ENCODE measurements at regions not wholly inside any gene's neighbourhood (a gene's known extent, or its start where the extent isn't known, plus 50 kb on each side); places are given as distances from the start of the nearest gene placed in this dataset.

GRCh38 chr3:117562000-117562399 lies 852.4 kb downstream of the TUSC7 start:
- DNase-seq (ENCODE audit: low read depth, low spot score), result no peak
- H3K27ac ChIP-seq, result no peak overlapping the region

GRCh38 chr3:117563063-117563462 lies 853.5 kb downstream of the TUSC7 start:
- H3K27ac ChIP-seq, result no peak overlapping the region
- DNase-seq (ENCODE audit: low read depth, low spot score), result no peak

- H3K27ac ChIP-seq, result no peak overlapping the region
- no peak for DNase-seq (ENCODE audit: low read depth, low spot score)
These were observed 856.2 kb downstream of the TUSC7 start for GRCh38 chr3:117565777-117566176.

GRCh38 chr3:117566926-117567325 lies 857.3 kb downstream of the TUSC7 start:
- no peak overlapping the region for H3K27ac ChIP-seq
- no peak for DNase-seq (ENCODE audit: low read depth, low spot score)

GRCh38 chr3:117567382-117567781 lies 857.8 kb downstream of the TUSC7 start:
- H3K27ac ChIP-seq, result no peak overlapping the region
- DNase-seq (ENCODE audit: low read depth, low spot score), result no peak

GRCh38 chr3:117567906-117568305 lies 858.3 kb downstream of the TUSC7 start:
- no peak overlapping the region for H3K27ac ChIP-seq

GRCh38 chr3:117572786-117573185 lies 863.2 kb downstream of the TUSC7 start:
- no peak overlapping the region for H3K27ac ChIP-seq
- DNase-seq (ENCODE audit: low read depth, low spot score), result no peak

More at GRCh38 chr3:117567906-117568305, 858.3 kb downstream of the TUSC7 start:
- DNase-seq (ENCODE audit: low read depth, low spot score), result no peak

GRCh38 chr3:117580806-117581205 lies 871.2 kb downstream of the TUSC7 start:
- H3K27ac ChIP-seq, result no peak overlapping the region
- DNase-seq (ENCODE audit: low read depth, low spot score), result no peak

- DNase-seq (ENCODE audit: low read depth, low spot score), result no peak
- no peak overlapping the region for H3K27ac ChIP-seq
These were observed 876.6 kb downstream of the TUSC7 start for GRCh38 chr3:117586161-117586560.

GRCh38 chr3:117587416-117587815 lies 877.8 kb downstream of the TUSC7 start:
- DNase-seq (ENCODE audit: low read depth, low spot score), result no peak
- H3K27ac ChIP-seq, result no peak overlapping the region

- no peak for DNase-seq (ENCODE audit: low read depth, low spot score)
These were observed 879.9 kb downstream of the TUSC7 start for GRCh38 chr3:117589454-117589853.

GRCh38 chr3:117595615-117596014 lies 886.0 kb downstream of the TUSC7 start:
- no peak overlapping the region for H3K27ac ChIP-seq
- no peak for DNase-seq (ENCODE audit: low read depth, low spot score)

More at GRCh38 chr3:117589454-117589853, 879.9 kb downstream of the TUSC7 start:
- H3K27ac ChIP-seq, result no peak overlapping the region

- no peak overlapping the region for H3K27ac ChIP-seq
- no peak for DNase-seq (ENCODE audit: low read depth, low spot score)
These were observed 886.9 kb downstream of the TUSC7 start for GRCh38 chr3:117596503-117596902.

- H3K27ac ChIP-seq, result no peak overlapping the region
- DNase-seq (ENCODE audit: low read depth, low spot score), result no peak
These were observed 888.3 kb downstream of the TUSC7 start for GRCh38 chr3:117597865-117598264.

GRCh38 chr3:117600112-117600511 lies 890.5 kb downstream of the TUSC7 start:
- no peak overlapping the region for H3K27ac ChIP-seq
- no peak for DNase-seq (ENCODE audit: low read depth, low spot score)

- no peak overlapping the region for H3K27ac ChIP-seq
- no peak for DNase-seq (ENCODE audit: low read depth, low spot score)
These were observed 891.1 kb downstream of the TUSC7 start for GRCh38 chr3:117600666-117601065.

- H3K27ac ChIP-seq, result no peak overlapping the region
- no peak for DNase-seq (ENCODE audit: low read depth, low spot score)
These were observed 892.6 kb downstream of the TUSC7 start for GRCh38 chr3:117602058-117602644.

- DNase-seq (ENCODE audit: low read depth, low spot score), result no peak
- no peak overlapping the region for H3K27ac ChIP-seq
These were observed 893.5 kb downstream of the TUSC7 start for GRCh38 chr3:117603097-117603496.

- H3K27ac ChIP-seq, result no peak overlapping the region
- DNase-seq (ENCODE audit: low read depth, low spot score), result no peak
These were observed 897.3 kb downstream of the TUSC7 start for GRCh38 chr3:117606866-117607265.

GRCh38 chr3:117609330-117609729 lies 899.8 kb downstream of the TUSC7 start:
- no peak overlapping the region for H3K27ac ChIP-seq
- DNase-seq (ENCODE audit: low read depth, low spot score), result no peak

GRCh38 chr3:117610156-117610555 lies 900.6 kb downstream of the TUSC7 start:
- no peak overlapping the region for H3K27ac ChIP-seq
- DNase-seq (ENCODE audit: low read depth, low spot score), result no peak

GRCh38 chr3:117611211-117611610 lies 901.6 kb downstream of the TUSC7 start:
- no peak for DNase-seq (ENCODE audit: low read depth, low spot score)
- no peak overlapping the region for H3K27ac ChIP-seq

- H3K27ac ChIP-seq, result no peak overlapping the region
- DNase-seq (ENCODE audit: low read depth, low spot score), result no peak
These were observed 906.6 kb downstream of the TUSC7 start for GRCh38 chr3:117616227-117616626.

Measured in epithelial cell of prostate (primary cell).